ENCODE measurements at regions not wholly inside any gene's neighbourhood (a gene's known extent, or its start where the extent isn't known, plus 50 kb on each side); places are given as distances from the start of the nearest gene placed in this dataset.

DNA sequence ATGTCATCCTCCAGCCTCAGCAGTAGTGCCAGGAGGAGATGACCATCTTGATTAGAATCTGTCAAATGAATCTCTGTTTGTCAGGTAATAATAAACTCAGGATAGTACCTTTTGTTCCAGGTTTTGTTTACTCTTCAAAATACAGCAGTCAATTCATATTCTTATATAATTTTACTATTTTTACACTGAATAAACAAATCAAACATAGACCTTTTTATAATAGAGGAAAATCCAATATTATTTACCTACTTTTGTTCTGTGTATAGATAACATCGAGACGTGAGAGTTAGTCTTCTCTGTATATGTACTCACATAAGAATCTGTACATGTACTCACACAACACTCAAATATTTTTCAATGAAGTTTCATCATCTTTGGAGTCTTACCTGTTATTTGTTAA lies 365.4 kb upstream of the EPHA5 start:
- TF ChIP-seq, protein P1, sequence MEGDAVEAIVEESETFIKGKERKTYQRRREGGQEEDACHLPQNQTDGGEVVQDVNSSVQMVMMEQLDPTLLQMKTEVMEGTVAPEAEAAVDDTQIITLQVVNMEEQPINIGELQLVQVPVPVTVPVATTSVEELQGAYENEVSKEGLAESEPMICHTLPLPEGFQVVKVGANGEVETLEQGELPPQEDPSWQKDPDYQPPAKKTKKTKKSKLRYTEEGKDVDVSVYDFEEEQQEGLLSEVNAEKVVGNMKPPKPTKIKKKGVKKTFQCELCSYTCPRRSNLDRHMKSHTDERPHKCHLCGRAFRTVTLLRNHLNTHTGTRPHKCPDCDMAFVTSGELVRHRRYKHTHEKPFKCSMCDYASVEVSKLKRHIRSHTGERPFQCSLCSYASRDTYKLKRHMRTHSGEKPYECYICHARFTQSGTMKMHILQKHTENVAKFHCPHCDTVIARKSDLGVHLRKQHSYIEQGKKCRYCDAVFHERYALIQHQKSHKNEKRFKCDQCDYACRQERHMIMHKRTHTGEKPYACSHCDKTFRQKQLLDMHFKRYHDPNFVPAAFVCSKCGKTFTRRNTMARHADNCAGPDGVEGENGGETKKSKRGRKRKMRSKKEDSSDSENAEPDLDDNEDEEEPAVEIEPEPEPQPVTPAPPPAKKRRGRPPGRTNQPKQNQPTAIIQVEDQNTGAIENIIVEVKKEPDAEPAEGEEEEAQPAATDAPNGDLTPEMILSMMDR (IDR thresholded peaks at IDR 0.05): no peak
- Histone ChIP-seq H3K36me3 (no peaks in the 10 kb centered on the region), H3K4me1 (ENCODE audit: control insufficient read depth in 1 of 2, insufficient read depth in 1 of 2, low read depth in 1 of 2, low read length in 1 of 2) (no peaks in the 10 kb centered on the region), H3K9me3 (no peaks in the 10 kb centered on the region), H3K4me3 (ENCODE audit: low read depth in 1 of 2, low read length in 1 of 2) (no peak overlapping the region), H3K27me3 (no peaks in the 10 kb centered on the region), H3K27ac (no peak overlapping the region)

DNA sequence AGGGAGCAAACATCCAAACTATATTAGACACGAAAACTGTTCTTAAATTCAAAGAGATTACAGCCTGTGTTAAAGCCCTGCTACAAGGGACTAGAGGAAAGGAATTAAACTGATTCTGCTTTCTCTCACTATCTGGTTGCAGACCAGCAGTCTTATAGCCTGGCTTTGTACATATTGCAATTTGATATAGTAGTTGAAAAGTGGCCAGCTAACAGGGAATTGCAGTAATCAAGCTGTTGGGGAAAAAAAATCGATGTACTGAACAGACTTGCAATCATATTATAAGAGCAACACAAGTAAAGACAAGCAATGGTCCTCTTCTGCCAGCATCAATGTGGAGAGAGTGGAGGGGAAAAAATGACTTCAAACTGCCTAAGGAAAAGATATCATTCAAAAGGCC lies 364.4 kb upstream of the EPHA5 start:
- TF ChIP-seq, protein P1 (IDR thresholded peaks at IDR 0.05): no peak
- H3K9me3 ChIP-seq: no peaks in the 10 kb centered on the region
- no peaks in the 10 kb centered on the region for H3K27me3 ChIP-seq
- no peak overlapping the region for H3K4me3 ChIP-seq (ENCODE audit: low read depth in 1 of 2, low read length in 1 of 2)
- no peaks in the 10 kb centered on the region for H3K4me1 ChIP-seq (ENCODE audit: control insufficient read depth in 1 of 2, insufficient read depth in 1 of 2, low read depth in 1 of 2, low read length in 1 of 2)
- H3K36me3 ChIP-seq: no peaks in the 10 kb centered on the region
- no peak overlapping the region for H3K27ac ChIP-seq

DNA sequence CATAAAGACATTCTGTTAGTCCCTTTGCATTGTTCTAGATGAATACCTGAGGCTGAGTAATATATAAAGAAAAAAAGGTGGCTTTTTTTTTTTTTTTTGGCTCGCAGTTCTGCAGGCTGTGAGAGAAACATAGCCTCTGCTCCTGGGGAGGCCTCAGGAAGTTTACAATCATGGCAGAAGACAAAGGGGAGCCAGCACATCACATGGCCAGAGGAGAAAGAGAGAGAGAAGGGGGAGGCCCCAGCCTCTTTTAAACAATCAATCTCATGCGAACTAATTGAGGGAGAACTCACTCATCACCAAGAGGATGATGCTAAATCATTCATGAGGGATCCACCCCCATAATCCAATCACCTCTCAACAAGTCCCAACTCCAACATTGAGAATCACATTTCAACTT lies 364.0 kb upstream of the EPHA5 start:
- TF ChIP-seq, protein P1 (IDR thresholded peaks at IDR 0.05): no peak
- H3K9me3 ChIP-seq: no peaks in the 10 kb centered on the region
- H3K27ac ChIP-seq: no peak overlapping the region
- no peaks in the 10 kb centered on the region for H3K36me3 ChIP-seq
- H3K4me1 ChIP-seq (ENCODE audit: control insufficient read depth in 1 of 2, insufficient read depth in 1 of 2, low read depth in 1 of 2, low read length in 1 of 2): no peaks in the 10 kb centered on the region
- no peaks in the 10 kb centered on the region for H3K27me3 ChIP-seq
- H3K4me3 ChIP-seq (ENCODE audit: low read depth in 1 of 2, low read length in 1 of 2): no peak overlapping the region

DNA sequence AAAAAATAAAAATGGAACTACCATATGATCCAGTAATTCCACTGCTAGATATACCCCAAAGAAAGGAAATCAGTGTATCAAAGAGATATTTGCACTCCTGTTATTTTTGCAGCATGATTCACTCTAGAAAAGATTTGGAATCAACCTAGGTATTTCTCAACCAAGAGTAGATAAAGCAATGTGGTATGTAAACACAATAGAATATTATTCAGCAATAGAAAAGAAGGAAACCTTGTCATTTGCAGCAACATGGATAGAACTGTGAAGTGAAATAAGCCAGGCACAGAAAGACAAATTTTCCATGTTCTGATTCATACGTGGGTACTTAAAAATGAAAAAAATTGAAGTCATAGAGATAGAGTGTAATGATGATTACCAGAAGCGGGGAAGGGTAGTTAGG lies 362.3 kb upstream of the EPHA5 start:
- Histone ChIP-seq H3K9me3 (no peaks in the 10 kb centered on the region), H3K4me3 (ENCODE audit: low read depth in 1 of 2, low read length in 1 of 2) (no peak overlapping the region), H3K27ac (no peak overlapping the region), H3K4me1 (ENCODE audit: control insufficient read depth in 1 of 2, insufficient read depth in 1 of 2, low read depth in 1 of 2, low read length in 1 of 2) (no peaks in the 10 kb centered on the region), H3K36me3 (no peaks in the 10 kb centered on the region), H3K27me3 (no peaks in the 10 kb centered on the region)
- TF ChIP-seq, protein P1 (IDR thresholded peaks at IDR 0.05): no peak

DNA sequence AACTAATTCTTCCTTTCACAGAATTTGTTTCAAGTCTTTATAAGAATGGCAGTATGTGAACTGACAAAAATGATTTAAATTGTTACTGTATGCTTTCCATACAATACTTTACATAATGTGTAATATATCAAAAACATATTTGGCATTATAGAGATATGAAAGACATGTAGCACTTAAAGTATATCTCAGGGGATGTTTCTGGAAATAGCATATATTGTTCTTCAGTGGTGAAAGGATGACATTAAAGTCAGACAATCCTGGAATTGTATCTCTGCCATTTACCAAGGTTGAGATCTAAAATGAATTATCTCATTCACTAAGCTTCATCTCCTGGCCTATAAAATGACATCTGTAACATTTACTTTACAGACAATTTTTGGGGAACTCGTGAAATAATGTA lies 358.4 kb upstream of the EPHA5 start:
- Histone ChIP-seq H3K4me1 (ENCODE audit: control insufficient read depth in 1 of 2, insufficient read depth in 1 of 2, low read depth in 1 of 2, low read length in 1 of 2) (no peaks in the 10 kb centered on the region), H3K4me3 (ENCODE audit: low read depth in 1 of 2, low read length in 1 of 2) (no peak overlapping the region), H3K36me3 (no peaks in the 10 kb centered on the region), H3K9me3 (no peaks in the 10 kb centered on the region), H3K27ac (no peak overlapping the region), H3K27me3 (no peaks in the 10 kb centered on the region)
- TF ChIP-seq, protein P1 (IDR thresholded peaks at IDR 0.05): no peak

DNA sequence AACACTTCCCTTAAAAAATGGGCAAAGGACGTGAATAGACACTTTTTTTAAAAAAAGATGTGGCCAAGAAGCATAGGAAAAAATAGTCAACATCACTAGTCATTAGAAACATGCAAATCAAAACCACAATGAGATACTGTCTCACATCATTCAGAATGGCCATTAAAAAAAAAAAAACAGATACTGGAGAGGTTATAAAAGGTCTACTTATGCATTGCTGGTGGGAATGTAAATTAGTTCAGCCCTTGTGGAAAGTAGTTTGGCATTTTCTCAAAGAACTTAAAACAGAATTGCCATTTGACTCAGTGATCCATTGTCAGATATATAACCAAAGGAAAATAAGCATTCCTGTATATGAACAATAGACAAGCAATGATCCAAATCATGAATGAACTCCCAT lies 352.8 kb upstream of the EPHA5 start:
- TF ChIP-seq, protein P1 (IDR thresholded peaks at IDR 0.05): no peak
- H3K27me3 ChIP-seq: no peaks in the 10 kb centered on the region
- no peaks in the 10 kb centered on the region for H3K9me3 ChIP-seq
- H3K27ac ChIP-seq: no peak overlapping the region
- no peaks in the 10 kb centered on the region for H3K4me1 ChIP-seq (ENCODE audit: control insufficient read depth in 1 of 2, insufficient read depth in 1 of 2, low read depth in 1 of 2, low read length in 1 of 2)
- no peaks in the 10 kb centered on the region for H3K36me3 ChIP-seq
- H3K4me3 ChIP-seq (ENCODE audit: low read depth in 1 of 2, low read length in 1 of 2): no peak overlapping the region
